Nephron (organoid): ENCODE measurements at regions not wholly inside any gene's neighbourhood (a gene's known extent, or its start where the extent isn't known, plus 50 kb on each side); places are given as distances from the start of the nearest gene placed in this dataset.

Experiments used
- H3K27ac Mint-ChIP-seq, 3 experiments: 2 replicates each; pipeline ENCODE4 v1.8.0; 2020; ENCODE audit warnings: mixed read lengths in 3 of 3, mild to moderate bottlenecking in 2 of 3, moderate library complexity in 1 of 3
- H3K27me3 Mint-ChIP-seq: 2 replicates; pipeline ENCODE4 v1.8.0; 2021; ENCODE audit warnings: low read depth, mild to moderate bottlenecking, moderate library complexity, mixed read lengths
- H3K36me3 Mint-ChIP-seq: 2 replicates; pipeline ENCODE4 v1.8.0; 2020; ENCODE audit warnings: low read depth, mixed read lengths
- H3K4me1 Mint-ChIP-seq: 2 replicates; pipeline ENCODE4 v1.8.0; 2020; ENCODE audit warnings: mixed read lengths
- H3K4me3 Mint-ChIP-seq, 3 experiments: 2 replicates each; pipeline ENCODE4 v1.8.0; 2020; ENCODE audit warnings: mild to moderate bottlenecking in 3 of 3, mixed read lengths in 3 of 3, moderate library complexity in 2 of 3
- H3K9me3 Mint-ChIP-seq: 2 replicates; pipeline ENCODE4 v1.8.0; 2020; ENCODE audit warnings: mixed read lengths
- CTCF ChIP-seq, 3 experiments: fragments of 200-600 bp; sonication (generic); IDR thresholded peaks; one replicate each; pipeline ENCODE4 v1.5.0; 2021; ENCODE audit warnings: antibody characterized with exemption in 3 of 3; ENCODE audit not compliant: unreplicated experiment in 3 of 3

- Mint-ChIP-seq H3K4me1 (peaks cover 4% of the 10 kb centered on the region), H3K9me3 (peaks cover 19% of the 10 kb centered on the region), H3K27ac (no peak overlapping the region), H3K36me3 (no peaks in the 10 kb centered on the region), H3K27me3 (peaks cover 4% of the 10 kb centered on the region), H3K4me3 (no peak overlapping the region)
- TF ChIP-seq CTCF (IDR thresholded peaks at IDR 0.05; ENCODE audit: unreplicated experiment in 3 of 3), result no peak
Measured at GRCh38 chr14:96150214-96150613, 54.4 kb upstream of the BDKRB2 start.

- no peaks in the 10 kb centered on the region for H3K4me1 Mint-ChIP-seq
- H3K36me3 Mint-ChIP-seq, result no peaks in the 10 kb centered on the region
- H3K27ac Mint-ChIP-seq, result no peak overlapping the region
- peaks cover 19% of the 10 kb centered on the region for H3K9me3 Mint-ChIP-seq
- TF ChIP-seq CTCF (IDR thresholded peaks at IDR 0.05; ENCODE audit: unreplicated experiment in 3 of 3), result no peak
- peaks cover 7% of the 10 kb centered on the region for H3K27me3 Mint-ChIP-seq
- no peak overlapping the region for H3K4me3 Mint-ChIP-seq
Measured at GRCh38 chr14:96151242-96151641, 53.4 kb upstream of the BDKRB2 start.

- peaks cover 10% of the 10 kb centered on the region for H3K9me3 Mint-ChIP-seq
Measured at GRCh38 chr14:96153003-96153402, 51.6 kb upstream of the BDKRB2 start.

More at GRCh38 chr14:96153003-96153402, 51.6 kb upstream of the BDKRB2 start:
- H3K4me1 Mint-ChIP-seq, result peaks cover 7% of the 10 kb centered on the region
- H3K36me3 Mint-ChIP-seq, result no peaks in the 10 kb centered on the region
- H3K27me3 Mint-ChIP-seq, result peaks cover 11% of the 10 kb centered on the region
- H3K27ac Mint-ChIP-seq, result no peak overlapping the region
- no peak for TF ChIP-seq CTCF (IDR thresholded peaks at IDR 0.05; ENCODE audit: unreplicated experiment in 3 of 3)
- H3K4me3 Mint-ChIP-seq, result no peak overlapping the region
